CD4-positive, alpha-beta T cell treated with Interleukin-21 for 1 hour (primary cell): ENCODE measurements at regions not wholly inside any gene's neighbourhood (a gene's known extent, or its start where the extent isn't known, plus 50 kb on each side); places are given as distances from the start of the nearest gene placed in this dataset.

Experiments used
- DNase-seq: peaks from one replicate; pipeline ENCODE4 v3.0.0-alpha.2; 2020

GRCh38 chr2:136557203-136557602 is 208.1 kb upstream of the THSD7B start:
- no peak for DNase-seq

- DNase-seq: no peak
These were observed 215.2 kb upstream of the THSD7B start for GRCh38 chr2:136550181-136550580.

- DNase-seq: no peak
These were observed 226.0 kb upstream of the THSD7B start for GRCh38 chr2:136539355-136539754.

GRCh38 chr2:136538489-136538888 is 226.9 kb upstream of the THSD7B start:
- no peak for DNase-seq

DNA sequence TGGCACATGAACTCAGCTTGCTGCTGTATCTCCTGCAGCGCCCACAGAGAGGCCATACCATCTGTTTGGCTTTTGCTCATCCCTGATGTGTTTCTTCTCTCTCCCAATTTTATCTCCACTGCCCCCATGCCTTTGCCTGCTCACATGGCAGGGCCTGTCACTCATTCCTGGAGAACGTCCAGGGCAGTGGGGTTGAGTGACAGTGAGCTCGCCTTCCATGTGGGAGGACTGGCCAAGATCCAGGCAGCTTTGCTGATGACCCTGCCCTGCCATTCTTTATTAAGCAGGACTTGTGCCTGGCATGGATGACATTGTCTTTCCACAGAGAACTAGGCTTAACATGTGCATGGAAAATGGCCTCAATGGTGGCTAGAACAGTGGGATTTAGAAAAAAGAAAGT is 230.5 kb upstream of the THSD7B start:
- no peak for DNase-seq

DNA sequence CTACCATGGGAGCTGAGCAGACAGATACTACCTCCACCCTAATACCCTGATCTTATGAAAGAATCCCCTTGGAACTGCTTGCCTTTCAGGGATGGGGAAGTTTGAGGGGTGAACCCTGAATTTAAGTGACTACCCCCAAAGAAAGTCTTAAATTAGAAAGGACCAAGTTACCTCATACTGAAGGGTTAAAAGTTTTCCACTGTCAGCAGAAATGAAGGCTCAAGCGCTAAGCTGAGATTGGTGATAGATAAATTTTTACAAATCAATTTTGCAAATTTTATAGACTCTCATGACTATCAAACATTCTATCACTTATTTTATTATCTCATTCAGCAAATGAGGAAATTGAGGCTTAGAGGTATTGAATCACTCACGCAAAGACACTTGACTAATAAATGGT is 233.2 kb upstream of the THSD7B start:
- DNase-seq: no peak

DNA sequence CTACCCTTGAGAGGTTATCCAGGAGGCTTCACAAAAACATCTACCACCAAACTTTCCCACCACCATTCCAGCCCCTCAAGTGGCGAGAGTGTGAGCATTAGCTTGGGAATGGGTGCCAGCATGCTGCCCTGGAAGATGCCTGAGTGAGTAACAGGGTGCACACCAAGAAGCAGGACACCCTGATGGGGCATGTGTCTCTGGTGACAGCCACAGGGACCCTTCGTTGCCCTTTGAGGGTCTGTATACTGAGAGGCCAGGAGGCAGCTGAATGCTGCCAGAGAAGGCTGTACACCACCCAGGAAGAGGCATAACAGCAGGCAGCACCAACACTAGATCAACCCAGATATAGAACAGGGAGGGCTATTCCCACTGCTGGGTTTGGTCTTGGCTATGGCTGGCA is 233.6 kb upstream of the THSD7B start:
- no peak for DNase-seq

- no peak for DNase-seq
These were observed 235.2 kb upstream of the THSD7B start for GRCh38 chr2:136530146-136530545.

DNA sequence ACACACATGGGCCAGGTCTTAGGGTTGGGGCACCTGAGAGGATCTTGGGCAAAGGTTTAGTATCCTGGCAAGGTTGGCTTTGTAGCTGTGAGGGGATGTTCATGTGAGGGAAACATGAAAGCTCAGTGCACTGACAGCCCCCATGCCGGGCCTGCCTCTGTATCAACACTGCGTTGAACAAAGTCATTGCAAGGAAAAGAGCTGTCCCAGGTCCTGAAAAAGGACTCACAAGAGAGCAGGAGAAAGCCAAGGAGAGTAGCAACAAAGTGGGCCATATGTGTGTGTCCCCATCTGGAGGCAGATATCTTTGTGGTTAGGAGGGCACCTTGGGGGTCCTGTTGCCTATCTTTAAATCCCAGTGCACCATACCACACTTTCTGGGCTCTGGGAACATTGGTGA is 237.8 kb upstream of the THSD7B start:
- no peak for DNase-seq

- DNase-seq: no peak
These were observed 242.6 kb upstream of the THSD7B start for GRCh38 chr2:136522724-136523123.

DNA sequence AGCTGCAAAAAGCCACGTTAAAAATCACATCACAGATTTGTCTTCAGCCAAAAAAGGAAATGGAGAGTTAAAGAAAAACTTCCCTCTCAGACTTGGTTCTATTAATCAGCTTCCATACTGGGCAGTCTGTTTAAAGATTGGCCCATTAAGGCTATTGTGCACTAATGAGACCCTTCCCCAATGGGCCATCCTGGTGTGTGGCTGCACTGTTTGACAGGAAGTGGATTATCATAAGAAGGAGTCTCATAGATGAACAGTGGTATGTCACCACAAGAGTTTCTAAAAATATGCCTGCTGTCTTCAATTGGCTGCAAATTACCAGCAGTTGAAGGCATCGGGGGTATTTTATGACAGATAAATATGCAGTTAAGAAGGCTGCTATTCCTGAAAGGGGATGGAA is 247.6 kb upstream of the THSD7B start:
- no peak for DNase-seq

GRCh38 chr2:136510244-136510643 is 255.1 kb upstream of the THSD7B start:
- no peak for DNase-seq

- DNase-seq: no peak
These were observed 259.9 kb upstream of the THSD7B start for GRCh38 chr2:136505462-136505861.

DNA sequence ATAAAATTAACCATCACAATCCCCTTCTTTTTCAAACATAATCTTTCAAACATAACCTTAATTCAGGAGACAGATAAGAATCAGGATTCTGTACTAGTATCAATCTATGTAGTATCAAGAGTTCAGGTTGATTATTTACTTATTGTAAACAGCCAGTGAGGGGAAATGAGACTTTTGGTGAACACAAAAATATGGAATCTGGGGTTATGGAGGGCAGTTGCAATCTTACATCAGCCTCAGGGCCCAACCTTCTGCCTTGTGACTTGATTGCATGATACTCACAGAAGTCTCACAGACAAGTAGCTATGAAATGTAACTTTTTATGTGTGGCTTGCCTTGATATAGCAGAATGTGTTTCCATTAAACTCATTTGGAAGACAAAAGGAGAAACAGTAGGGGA is 262.7 kb upstream of the THSD7B start:
- DNase-seq: no peak

DNA sequence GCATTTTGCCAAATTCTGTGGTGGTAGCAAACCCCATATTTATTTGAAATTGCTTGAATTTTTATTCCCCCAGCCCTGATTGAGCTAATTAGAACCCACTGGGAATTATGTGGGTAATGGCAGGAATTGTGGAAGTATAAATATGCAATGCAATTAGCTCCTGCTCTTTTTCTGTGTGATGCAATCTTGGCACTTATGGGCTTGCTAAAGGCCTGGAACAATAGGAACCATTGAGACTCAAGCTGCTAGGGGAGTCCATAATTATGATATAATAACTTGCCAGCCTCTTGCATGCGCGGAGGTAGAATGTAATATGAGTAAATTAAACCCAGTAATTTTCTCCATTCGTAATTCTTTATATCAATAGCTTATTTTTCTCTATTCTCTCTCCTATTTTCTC is 267.6 kb upstream of the THSD7B start:
- DNase-seq: no peak

DNA sequence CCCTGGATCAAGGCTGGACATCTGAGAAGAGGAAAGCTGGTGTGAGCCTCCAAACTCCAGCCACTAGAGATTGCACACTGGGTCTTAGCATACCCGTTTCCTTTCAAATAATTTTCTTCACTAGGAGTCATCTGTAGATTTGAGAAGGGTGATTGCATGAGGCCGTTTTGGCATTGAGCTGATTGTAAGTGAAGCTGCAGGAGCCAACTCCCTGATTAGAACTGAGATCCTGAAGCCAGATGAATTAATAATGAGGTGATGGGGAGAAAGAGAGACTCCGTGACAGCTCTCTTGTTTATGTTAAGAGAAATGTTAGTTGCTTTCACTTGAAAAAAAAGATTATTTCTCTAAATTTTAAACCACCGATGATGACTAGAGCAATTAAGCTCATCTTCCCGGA is 268.4 kb upstream of the THSD7B start:
- DNase-seq: no peak

DNA sequence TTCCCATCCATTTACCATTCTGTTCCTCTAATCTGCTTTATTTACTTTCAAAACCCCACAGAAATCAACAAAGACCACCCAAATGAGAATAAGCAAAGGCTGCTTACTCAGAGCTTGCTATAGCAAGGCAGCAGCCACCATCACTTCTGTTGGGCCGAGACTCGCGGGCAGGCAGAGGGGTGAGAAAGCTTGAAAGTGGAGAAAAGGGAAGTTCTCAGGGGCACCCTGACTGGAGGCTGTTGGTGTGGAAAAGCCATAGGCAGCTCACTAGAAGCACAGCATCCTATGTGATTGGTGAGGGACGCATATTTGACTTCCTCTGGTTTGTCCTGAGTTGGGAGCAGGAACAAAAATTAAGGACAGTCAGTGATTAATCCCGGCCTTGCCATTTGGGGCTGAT is 269.7 kb upstream of the THSD7B start:
- DNase-seq: no peak

DNA sequence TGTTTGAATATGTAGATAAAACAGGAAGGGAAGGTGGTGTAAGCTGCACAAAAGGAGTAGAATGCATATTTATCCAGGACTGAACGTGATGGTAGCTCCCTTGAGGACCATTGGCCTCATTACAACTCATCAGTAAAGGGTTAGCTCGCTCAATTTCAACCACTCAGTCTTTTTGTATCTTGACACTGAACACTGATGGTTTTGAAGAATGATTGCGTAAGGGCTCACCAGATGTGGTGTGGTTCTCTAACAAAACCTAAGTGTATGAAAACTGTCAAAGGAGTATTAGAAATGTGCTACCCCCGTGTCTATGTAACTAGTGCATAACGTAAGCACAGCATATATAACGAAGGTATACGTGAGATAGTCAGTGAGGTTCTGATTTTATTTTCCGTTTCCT is 272.4 kb upstream of the THSD7B start:
- DNase-seq: no peak

DNA sequence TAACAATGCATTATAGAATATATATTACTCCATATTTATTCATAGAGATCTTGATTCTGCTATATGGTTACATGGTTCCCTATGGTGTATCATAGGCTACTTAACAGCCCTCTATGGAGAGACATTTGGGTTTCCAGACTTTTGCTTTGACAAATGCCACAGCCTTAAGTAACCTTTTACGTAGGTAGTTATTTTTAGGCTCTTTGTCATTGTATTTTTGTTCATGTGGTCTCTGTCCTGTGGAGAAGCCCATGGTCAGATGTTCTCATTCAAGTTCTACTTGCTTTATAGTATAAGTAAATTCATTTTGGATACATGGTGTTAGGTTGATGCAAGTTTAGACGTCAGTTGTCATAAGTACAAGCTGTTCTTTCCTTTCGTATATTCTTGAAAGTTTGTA is 275.2 kb upstream of the THSD7B start:
- DNase-seq: no peak

GRCh38 chr2:136487421-136487820 is 277.9 kb upstream of the THSD7B start:
- no peak for DNase-seq

GRCh38 chr2:136486115-136486514 is 279.2 kb upstream of the THSD7B start:
- DNase-seq: no peak

- DNase-seq: no peak
These were observed 282.4 kb upstream of the THSD7B start for GRCh38 chr2:136482966-136483365.

DNA sequence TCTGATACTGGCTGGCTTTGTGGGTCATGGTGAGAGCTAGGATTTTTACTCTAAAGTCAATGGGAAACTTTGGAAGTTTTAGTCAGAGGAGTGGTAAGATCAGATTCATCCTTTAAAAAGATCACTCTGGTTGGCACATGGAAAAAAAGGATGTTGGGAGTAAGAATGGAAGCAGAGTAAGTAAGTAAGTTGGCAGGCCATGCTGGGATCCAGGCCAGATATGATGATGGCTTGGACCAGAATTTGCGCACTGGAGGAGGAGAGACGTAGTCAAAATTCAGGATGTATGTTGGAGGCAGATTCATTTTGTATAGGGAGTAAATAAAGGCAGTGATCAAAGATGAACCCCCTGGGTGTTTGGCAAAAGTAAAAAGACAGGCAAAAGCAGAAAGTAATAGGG is 283.3 kb upstream of the THSD7B start:
- DNase-seq: no peak

- DNase-seq: no peak
These were observed 285.6 kb upstream of the THSD7B start for GRCh38 chr2:136479696-136480095.

DNA sequence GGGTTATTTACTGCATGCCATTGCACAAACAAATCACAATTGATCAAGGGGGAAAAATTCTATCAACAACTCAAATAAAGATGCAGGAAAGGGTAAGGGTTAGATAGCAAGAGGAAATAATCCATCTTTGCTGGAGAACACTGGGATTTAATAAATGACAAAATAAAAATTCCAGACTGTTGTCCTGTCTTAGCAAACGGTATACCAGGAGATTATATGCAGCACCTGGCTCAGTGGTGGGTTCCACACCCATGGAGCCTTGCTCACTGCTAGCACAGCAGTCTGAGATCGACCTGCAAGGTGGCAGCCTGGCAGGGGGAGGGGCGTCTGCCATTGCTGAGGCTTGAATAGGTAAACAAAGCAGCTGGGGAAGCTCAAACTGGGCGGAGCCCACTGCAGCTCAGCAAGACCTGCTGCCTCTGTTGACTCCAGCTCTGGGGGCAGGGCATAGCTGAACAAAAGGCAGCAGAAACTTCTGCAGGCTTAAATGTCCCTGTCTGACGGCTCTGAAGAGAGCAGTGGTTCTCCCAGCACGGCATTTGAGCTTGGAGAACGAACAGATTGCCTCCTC is 296.5 kb upstream of the THSD7B start:
- no peak for DNase-seq

DNA sequence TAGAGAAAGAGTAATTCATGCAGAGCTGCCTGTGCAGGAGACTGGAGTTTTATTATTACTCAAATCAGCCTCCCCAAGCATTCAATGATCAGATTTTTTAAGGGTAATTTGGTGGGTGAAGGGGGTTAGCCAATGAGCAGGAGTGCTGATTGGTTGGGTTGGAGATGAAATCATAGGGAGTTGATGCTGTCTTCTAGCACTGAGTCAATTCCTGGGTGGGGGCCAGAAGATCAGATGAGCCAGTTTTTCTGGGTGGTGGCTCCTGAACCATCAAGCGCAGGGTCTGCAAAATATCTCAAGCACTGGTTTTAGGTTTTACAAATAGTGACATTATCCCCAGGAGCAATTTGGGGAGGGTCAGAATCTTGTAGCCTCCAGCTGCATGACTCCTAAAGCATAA is 312.8 kb upstream of the THSD7B start:
- no peak for DNase-seq
